Inflammatory macrophage (primary cell): ENCODE measurements at regions not wholly inside any gene's neighbourhood (a gene's known extent, or its start where the extent isn't known, plus 50 kb on each side); places are given as distances from the start of the nearest gene placed in this dataset.

Experiments
- DNase-seq, 2 donors: peaks; one replicate each; pipeline ENCODE4 v3.0.0-alpha.2; 2020 to 2022

DNA sequence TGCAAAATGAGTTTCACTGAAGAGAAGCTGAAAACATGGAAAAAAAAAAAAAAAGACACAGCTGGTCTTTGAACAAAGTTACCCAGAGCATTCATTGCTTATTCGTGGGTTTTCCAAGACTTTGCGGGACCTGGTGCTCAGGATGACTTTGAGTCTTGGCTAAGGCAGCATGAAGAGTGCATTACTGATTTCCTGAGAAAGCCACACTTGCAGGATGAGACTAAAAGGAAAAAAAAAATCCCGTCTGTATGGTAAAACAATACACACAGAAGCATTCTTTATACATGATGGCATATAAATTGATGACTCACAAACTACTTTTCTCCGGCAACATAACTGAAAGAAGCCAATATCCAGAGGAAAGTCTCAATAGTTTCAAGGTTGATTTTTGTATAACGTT, 195.4 kb downstream of the SPP2 start:
- no peak for DNase-seq

DNA sequence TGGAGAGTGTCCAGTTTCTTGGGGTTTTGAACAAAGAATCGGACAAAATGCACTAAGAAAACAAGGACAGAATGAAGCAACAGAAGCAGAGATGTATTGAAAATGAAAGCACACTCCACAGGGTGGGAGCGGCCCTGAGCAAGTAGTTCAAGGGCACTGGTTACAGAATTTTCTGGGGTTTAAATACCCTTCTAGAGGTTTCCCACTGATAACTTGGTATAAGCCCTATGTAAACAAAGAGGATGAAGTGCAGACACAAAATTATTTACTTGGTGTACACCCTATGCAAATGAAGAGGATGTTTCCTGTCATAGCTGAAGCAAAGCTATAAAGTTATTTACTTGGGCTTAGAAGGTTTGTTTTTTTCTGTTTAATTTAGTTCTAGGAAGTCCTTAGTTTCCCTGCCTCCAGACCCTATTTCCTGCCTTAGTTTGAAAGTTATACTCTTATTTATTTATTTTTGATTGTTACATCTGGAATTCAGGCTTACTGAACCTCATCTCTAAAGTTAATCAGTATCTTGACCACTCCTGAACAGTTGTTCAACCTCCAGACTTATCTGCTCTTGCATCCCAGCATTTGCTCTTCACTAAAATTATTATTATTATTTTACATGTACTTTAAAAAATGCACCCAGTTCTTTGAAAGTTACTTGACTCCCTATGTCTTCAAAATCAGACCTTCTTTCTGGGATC, 193.5 kb downstream of the SPP2 start:
- DNase-seq: no peak

DNA sequence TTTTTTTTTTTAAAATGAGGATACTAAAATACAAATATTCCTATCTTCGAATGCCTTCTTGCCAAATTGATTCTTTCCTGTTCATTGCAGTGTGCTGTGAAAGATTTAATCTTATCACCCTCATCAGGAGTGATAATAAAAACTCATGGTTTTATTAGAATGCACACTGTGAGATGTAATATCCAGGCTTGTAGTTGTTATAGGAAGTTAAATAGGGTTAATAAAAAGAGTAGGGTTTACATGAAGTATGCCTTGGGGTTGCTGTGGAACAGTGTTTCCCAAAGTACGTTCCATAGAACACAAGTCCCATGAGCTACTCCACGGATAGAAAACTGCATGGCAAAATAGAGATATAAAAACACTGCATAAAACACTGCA, 191.9 kb downstream of the SPP2 start:
- DNase-seq: no peak

DNA sequence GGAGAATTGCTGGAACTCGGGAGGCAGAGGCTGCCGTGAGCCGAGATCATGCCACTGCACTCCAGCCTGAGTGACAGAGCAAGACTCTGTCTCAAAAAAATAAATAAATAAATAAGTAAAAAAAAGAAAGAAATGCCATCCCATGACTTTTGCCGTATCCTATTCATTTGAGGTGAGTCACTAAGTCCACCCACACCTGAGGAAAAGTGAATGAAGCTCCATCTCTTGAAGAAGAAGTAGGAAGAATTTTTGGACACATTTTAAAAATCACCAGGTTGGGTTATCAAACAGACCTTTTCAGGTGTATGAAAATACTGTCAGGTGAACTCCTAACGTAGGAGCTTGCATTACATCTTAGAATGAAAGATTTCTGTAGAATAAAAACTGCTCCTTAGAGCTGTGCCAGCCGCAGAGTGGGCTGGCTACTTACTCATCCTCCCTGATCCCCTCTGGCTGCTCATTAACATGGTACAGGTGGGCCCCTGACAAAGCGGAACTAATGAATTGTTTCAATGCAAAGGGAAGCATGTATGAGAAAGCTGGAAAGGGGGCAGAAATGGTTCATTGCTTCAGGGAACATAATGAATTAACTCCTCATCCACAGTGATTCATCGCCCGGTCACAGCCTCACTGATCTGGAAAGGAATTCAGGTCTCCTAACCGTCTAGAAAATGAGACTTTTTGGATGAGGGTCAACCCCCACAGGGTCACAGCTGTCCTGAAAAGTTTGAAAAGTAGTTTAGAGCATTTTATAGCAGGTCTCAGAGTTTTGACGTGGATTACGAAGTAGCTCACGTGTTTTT, 191.4 kb downstream of the SPP2 start:
- DNase-seq: no peak

DNA sequence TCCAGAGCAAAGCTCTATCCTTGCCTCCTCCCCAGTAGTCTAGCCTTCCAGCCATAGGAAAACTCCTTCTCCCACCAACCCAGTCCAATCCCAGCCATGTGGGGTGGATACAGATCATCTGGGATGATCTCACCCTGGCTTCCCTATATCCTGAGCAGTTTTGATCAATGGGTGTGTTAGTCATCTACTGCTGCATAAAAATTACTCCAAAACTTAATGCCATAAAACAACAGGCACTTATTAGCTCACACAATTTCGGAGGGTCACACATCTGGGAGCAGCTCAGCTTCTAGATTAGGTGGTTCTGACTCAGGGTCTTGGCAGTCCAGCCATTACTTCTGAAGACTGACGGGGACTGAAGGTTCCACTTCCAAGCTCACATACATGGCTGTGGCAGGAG, 190.4 kb downstream of the SPP2 start:
- no peak for DNase-seq

DNA sequence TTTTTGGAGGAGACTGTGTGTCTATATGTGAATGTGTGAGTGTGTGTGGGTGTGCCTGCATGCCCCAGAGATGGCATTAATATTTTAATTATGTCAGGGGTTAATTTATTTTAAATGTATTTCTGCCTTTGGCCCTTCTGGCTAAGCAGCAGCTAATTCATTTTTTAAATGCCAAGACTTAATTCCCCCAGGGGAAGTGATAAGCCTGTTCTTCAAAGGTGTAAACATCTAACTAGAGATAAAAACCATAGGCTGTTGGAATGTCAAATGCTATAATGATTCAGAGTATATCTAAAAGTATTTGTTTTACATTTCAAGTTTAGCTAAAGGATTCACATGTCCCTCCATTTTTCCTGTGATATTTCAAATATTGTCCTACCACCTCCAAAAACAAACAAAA, 184.7 kb downstream of the SPP2 start:
- no peak for DNase-seq

DNA sequence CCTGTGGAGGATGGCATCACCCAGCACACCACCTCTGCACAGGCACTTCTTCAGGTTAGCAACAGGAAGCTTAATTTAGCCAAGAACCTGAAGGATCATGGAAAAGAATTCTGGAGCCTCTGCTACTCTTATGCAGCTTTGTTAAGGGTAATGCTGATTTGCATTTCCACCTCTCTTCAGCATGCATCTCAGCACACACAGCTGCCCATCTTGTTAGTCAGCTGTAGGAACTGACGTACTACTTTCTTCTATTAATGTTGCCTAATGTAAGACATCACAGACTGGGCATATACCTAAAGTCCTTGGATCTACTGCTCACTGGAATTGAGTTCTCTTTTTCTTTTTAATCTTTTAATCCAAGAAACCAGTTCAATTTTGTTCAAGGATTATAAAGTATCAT, 181.0 kb downstream of the SPP2 start:
- no peak for DNase-seq

DNA sequence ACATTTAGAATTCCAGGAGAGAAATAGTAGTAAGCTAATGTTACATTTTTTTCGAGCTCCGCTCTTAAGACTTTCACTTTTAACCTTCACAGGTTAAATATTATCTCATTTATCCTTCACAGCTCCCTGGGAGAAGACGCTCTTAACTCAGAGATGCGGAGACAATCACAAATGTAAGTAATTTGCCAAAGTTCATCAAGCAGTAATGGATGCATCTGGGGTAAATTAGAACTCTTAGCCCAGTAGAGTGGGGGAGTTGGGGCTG, 168.5 kb downstream of the SPP2 start:
- no peak for DNase-seq

DNA sequence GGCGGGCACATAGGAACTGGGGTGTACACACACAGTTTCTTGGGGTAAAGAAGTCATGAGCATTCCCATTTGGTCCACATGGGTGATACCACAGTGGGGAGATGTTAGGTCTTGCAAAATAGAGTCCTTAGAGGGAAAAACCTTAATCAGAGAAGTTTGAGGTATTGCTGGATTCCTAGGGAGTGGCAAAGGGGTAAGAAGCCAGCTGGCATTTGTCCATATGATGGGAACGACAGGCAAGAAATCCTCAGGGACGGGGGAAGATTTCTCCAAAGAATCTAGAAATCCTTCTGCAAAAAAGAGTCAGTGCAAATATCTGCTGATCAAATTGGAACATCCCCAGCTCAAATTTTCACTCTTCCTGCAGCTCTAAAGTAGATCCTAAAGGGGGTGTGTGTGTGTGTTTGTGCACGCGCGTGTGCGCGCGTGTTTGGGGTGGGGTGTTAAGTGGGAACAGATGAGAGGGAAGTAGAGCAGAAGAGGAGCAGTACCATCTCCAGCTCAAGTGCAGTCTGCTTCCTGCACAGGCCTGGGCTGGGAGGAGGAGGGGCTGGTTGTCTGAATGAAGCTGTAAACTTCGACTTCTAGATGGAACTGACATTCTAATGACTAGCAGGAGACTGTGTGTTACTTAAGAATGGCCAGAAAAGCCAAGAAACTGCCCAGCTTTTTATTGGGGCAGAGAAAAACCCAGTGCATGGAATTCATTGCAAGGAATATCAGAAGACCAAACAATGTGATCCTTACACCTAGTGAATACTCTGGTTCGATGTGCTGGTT, 168.0 kb downstream of the SPP2 start:
- no peak for DNase-seq

DNA sequence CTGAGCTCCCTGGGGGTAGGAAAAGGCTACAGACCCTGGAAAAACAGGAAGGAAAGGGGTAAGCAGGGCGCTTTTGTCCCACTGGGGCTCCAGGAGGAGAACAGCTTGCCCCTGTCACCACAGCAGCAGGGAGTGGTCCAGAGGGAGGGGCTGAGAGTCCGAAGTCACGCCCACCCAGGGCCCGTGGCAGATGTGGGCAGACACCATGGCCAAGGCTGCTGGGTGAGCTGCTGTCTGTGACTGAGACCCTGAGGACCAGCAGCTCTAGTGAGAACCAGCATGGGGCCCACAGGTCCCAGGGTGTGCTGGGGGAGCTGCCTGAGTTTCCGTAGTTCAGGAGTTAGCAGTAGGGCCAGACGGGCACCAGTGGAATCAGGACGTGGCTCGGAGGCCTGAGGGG, 162.0 kb downstream of the SPP2 start:
- DNase-seq: no peak

DNA sequence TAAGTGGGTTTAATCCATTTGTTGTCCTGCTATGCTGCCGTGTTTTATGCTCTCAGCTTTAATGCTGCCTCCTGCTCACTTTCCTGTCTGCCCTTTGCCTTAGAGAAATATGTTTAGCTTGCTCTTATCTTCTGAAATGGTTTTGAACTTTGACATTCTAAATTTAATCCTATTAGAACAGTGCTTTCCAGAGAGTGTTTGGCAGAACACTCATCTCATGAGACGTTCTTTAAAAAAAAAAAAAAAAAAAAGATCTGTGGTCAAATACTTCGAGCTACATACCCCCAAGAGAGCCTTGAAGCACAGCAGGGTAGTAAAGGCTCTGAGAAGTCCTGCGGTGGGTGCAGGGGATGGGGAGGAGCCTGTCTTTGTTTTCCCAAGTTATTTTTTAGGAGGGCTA, 161.3 kb downstream of the SPP2 start:
- no peak for DNase-seq

DNA sequence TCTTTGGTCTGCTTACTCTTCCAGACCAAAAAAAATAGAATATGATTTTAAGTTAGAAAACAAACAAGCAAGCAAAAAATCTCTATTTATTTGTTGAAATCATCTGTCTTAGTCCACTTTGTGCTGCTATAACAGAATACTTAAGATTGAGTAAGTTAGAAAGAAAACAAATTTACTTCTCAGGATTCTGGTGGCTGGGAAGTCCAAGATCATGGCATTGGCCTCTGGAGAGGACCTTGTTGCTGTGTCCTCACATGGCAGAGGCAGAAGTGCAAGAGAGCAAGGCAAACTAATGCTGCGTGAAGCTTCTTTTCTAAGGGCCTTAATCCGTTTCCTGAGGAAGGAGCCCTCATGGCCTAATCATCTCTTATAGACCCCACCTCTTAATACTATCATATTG, 156.2 kb downstream of the SPP2 start:
- no peak for DNase-seq

DNA sequence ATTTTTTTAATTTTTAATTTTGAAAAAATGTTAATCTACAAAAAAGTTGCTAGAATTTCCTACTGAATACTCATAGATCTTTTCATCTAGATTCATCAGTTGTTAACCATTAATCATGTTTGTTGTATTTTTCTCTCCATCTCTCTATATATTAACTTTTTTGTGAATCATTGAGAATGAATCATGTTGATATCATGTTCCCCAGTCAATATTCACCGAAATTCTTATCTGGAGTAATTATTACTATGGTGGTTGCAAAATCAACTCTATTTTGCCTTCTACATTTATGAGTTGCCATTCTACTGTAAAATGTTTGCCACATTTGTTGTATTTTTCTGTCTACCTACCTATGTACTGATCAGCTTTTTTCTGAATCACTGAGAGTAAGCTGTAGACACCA, 154.0 kb downstream of the SPP2 start:
- no peak for DNase-seq

DNA sequence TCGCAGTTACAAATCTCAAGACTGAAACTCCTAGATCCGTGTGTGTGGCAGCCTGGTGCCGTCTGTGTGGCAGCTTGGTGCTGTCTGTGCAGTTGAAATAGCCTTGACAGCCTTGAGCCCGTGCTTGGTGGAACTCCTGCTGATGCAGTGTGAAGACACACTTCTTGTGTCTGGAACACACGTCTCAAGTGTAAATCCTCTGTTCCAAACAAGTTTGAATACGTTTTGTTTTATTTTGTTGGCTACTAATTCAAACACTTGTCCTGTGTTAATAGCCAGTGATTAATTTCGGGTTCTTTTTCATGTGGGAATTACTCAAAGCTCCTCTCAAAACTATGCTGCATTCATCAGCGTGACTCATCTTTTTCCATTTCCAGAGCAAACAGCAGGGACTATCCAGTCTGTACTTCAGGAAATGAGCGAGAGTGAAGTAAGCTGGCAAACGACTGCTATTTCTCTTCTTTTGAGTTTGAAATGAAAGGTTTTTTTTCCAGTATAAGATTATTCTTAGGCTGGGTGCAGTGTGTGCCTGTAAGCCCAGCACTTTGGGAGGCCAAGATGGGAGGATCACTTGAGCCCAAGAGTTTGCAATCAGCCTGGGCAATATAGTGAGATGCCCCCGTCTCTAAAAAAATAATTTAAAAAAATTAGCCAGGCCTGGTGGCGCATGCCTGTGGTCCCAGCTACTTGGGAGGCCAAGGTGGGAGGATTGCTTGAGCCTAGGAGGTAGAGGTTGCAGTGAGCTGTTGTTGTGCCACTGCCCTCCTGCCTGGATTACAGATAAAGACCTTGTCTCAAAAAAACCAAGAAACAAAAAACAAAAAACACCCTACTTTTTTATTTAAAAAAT, 152.9 kb downstream of the SPP2 start:
- no peak for DNase-seq

DNA sequence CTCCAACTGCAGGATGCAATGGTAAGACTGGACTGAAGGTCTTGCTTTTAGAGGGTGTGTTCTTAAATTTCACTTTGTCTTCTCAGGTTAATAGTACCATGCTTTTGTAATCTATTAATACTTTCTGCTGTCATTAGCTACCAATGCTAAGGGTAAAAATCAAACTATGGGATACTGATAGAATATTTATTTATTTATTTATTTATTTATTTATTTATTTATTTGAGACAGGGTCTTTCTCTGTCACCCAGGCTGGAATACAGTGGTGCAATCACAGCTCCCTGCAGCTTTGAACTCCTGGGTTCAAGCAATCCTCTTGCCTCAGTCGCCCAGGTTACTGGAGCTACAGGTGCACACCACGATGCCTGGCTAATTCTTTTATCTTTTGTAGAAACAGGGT, 152.1 kb downstream of the SPP2 start:
- DNase-seq: no peak

DNA sequence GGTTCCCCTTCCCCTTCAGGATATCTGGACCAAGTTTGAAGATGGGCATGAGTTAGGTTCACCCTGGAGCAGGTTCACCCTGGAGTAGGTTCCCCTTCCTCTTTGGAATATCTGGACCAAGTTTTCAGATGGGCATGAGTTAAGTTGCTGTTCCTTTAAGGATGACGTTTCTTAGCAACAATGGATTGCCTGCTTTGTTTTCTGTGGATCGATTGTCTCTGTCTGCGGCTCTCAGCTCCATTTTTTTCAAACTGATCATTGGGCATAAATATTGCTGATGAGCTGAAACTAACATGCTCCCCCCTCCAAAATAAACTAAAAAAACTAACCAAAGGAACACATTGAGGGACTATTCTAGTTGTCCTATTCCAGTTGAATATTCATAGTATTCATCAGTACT, 149.5 kb downstream of the SPP2 start:
- DNase-seq: no peak

DNA sequence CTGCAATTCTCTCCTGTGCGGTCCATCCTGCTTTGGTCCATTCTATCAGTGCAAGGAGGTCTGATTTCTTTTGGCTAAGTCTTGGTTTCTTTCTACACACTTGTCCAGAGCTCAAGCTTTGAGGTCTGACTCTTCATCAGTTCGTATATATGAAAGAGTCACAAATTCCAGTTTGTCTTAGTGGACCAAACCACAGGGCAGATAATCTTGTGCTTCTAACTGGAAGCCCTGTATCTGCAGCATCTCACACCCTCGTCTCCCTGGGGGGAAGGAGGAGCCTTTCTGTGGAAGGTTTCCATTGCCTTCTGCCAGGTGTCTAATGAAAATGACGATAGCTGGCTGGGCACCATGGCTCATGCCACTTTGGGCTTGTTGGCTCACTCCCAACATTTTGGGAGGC, 148.5 kb downstream of the SPP2 start:
- DNase-seq: no peak

DNA sequence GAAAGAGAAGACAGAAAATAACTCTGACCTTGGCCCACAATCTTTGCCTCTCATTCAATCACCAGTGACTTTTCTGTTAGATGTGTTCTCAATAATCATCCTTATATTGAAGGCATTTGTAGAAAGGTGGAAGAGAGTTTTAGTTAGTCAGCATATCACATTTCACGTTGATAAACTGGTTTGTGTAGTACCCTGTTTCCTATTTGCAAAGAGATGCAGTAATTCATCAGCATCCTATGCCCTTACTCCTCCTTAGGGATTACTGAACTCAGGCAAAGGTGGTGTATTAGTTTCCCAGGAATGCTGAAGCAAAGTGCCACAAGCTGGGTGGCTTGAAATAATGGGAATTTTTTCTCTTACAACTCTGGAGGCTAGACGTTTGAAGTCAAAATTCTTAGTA, 145.0 kb downstream of the SPP2 start:
- no peak for DNase-seq

DNA sequence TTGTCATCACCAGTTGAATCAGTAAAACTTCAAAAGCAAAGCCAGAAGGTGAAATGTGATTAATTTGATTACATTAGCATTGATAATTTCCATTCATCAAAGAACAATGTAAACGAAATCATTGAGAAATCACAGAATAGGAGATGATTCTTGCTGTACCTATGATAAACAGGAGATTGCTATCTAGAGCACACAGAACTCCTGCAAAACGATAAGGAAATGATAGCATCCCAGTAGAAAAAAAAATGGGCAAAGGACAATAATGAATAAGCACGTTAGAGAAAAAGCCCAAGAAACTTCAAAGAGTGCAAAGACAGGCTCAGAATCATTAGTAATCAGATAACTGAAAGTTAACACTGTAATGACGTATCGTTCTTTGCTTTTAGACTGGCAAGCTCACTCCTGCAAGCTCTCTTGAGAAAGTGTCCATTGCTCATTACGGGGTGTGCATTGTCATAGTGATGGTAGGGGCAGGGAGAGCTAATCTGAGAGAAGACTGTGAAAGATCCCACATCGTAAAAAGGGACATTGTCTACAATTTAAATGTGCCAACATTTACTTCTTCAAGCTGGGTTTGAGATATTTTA, 143.6 kb downstream of the SPP2 start:
- no peak for DNase-seq

DNA sequence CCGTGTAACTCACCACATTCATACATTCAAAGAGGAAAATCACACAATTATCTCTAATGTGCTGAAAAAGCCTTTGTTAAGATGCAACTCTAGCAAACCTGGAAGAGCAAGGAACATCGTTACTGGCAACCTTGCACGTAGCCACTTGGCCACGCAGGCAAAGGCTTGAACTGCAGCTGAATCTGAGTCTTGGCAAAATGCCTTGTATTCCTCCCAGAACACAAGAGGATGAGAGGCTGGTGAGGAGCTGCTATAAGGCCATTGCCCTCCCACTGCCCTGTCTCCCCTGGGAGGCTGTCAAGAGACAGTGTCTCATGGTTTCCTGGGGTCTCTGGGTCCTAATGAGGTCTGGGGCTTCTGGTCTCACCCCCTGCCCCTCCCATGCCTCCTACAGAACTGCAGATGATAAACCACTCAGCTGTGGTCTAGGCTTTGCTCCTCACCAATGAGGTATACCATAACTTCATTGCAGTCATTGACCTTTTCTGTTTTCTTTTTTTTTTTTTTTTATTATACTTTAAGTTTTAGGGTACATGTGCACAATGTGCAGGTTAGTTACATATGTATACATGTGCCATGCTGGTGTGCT, 141.4 kb downstream of the SPP2 start:
- DNase-seq: no peak

DNA sequence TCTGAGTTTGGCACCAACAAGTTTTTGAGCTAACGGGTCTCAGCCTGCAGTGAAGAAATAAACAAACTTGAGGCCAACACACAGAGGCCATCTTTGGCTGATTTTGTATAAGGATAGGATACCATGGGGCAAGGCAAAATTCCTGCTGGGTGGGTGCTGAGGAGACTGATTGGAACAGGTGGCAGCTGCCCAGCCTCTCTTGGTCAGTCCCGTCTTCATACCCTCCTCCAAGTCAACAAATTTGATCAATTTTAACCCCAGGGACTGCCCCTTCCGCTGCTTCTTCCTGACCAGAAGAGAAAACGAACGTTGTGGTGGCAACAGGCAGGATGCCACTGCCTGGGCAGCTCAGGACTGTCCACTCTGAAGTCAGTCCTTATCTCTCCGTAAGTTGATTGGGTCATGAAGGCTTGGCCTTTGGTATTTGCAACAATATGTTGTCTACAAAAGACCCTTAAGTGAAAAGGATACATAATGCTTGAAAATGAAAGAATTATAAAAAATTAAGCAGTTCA, 139.3 kb downstream of the SPP2 start:
- DNase-seq: no peak

DNA sequence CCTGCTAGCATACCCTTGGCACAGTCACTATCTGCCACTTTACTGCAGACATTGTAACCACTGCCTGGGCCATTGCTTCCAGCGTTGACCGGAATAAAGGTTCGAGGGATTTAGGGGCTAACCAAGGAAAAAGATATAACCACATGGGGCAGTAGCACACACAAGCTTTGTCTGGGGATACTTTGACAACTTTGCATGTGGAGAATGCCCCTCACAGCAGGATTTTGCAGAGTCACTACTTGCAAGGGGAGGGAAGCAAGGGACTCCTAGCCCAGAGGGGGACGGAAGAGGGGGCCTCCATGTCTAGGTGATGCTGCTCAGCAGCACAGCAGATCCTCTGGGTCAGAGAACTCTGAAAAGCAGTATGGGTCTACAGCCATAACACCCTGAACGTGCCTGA, 138.7 kb downstream of the SPP2 start:
- no peak for DNase-seq
